NCI-H2171 (cell line): ENCODE measurements at regions not wholly inside any gene's neighbourhood (a gene's known extent, or its start where the extent isn't known, plus 50 kb on each side); places are given as distances from the start of the nearest gene placed in this dataset.
A peak's percentile ranks its signal among the peaks of the same experiment; 100 is the strongest.

Experiments used
- DNase-seq: peaks from one replicate; lab custom pipeline; 2025; lab: John Stamatoyannopoulos, UW

GRCh38 chr19:30741566-30741965 lies 369.4 kb downstream of the ZNF536 start:
- DNase-seq = no peak

GRCh38 chr19:30739394-30739793 lies 367.2 kb downstream of the ZNF536 start:
- DNase-seq = no peak

GRCh38 chr19:30738047-30738446 lies 365.9 kb downstream of the ZNF536 start:
- DNase-seq = no peak

GRCh38 chr19:30734669-30735068 lies 362.5 kb downstream of the ZNF536 start:
- DNase-seq = no peak

- no peak for DNase-seq
Observed at GRCh38 chr19:30733826-30734550, 361.8 kb downstream of the ZNF536 start.

GRCh38 chr19:30731591-30731990 lies 359.4 kb downstream of the ZNF536 start:
- peak; percentile 38 for DNase-seq

- no peak for DNase-seq
Observed at GRCh38 chr19:30729451-30729850, 357.3 kb downstream of the ZNF536 start.

- no peak for DNase-seq
Observed at GRCh38 chr19:30722761-30723160, 350.6 kb downstream of the ZNF536 start.

- no peak for DNase-seq
Observed at GRCh38 chr19:30722186-30722585, 350.0 kb downstream of the ZNF536 start.

GRCh38 chr19:30719999-30720345 lies 347.8 kb downstream of the ZNF536 start:
- DNase-seq = no peak

- DNase-seq = peak; percentile 57
Observed at GRCh38 chr19:30719189-30719998, 347.2 kb downstream of the ZNF536 start.

GRCh38 chr19:30718707-30719106 lies 346.5 kb downstream of the ZNF536 start:
- DNase-seq = no peak

GRCh38 chr19:30718014-30718413 lies 345.8 kb downstream of the ZNF536 start:
- DNase-seq = no peak

- DNase-seq = no peak
Observed at GRCh38 chr19:30717381-30717780, 345.2 kb downstream of the ZNF536 start.

- no peak for DNase-seq
Observed at GRCh38 chr19:30712431-30713337, 340.5 kb downstream of the ZNF536 start.

GRCh38 chr19:30711826-30712225 lies 339.6 kb downstream of the ZNF536 start:
- no peak for DNase-seq

- peak; percentile 29 for DNase-seq
Observed at GRCh38 chr19:30711296-30711695, 339.1 kb downstream of the ZNF536 start.

GRCh38 chr19:30710721-30711120 lies 338.5 kb downstream of the ZNF536 start:
- DNase-seq = no peak

- DNase-seq = no peak
Observed at GRCh38 chr19:30708416-30709178, 336.4 kb downstream of the ZNF536 start.

GRCh38 chr19:30704771-30705330 lies 332.7 kb downstream of the ZNF536 start:
- no peak for DNase-seq

- DNase-seq = no peak
Observed at GRCh38 chr19:30703645-30704044, 331.5 kb downstream of the ZNF536 start.
